ENCODE measurements at regions not wholly inside any gene's neighbourhood (a gene's known extent, or its start where the extent isn't known, plus 50 kb on each side); places are given as distances from the start of the nearest gene placed in this dataset.

- no peak overlapping the region for H3K4me3 ChIP-seq (ENCODE audit: low read length)
- no peak for TF ChIP-seq EZH2 (IDR thresholded peaks at IDR 0.05; ENCODE audit: low read length, unreplicated experiment)
- no peak for TF ChIP-seq CTCF (conservative IDR thresholded peaks at IDR 0.05; ENCODE audit: low read depth, low read length)
- TF ChIP-seq EZH2phosphoT487 (IDR thresholded peaks at IDR 0.05; ENCODE audit: borderline replicate concordance, low read length) = no peak
- no peaks in the 10 kb centered on the region for H3K9me3 ChIP-seq (ENCODE audit: low read length)
- no peak for DNase-seq
- no peaks in the 10 kb centered on the region for H4K20me1 ChIP-seq (ENCODE audit: low read length)
- BruUV-seq (replicated peaks) = no TSS peak
- H3K27ac ChIP-seq (ENCODE audit: low read length) = no peak overlapping the region
- ChIA-PET POLR2A (ENCODE audit: unreplicated experiment) (no interaction called here), CTCF (no interaction called here)
- H3K4me2 ChIP-seq (ENCODE audit: low read length) = no peak overlapping the region
- H3K9ac ChIP-seq (ENCODE audit: low read length) = no peak overlapping the region
- no peaks in the 10 kb centered on the region for H3F3A ChIP-seq (ENCODE audit: low read length, unreplicated experiment)
- no peaks in the 10 kb centered on the region for H3K9me2 ChIP-seq (replicated peaks; ENCODE audit: low read length)
- H2AFZ ChIP-seq (ENCODE audit: low read length) = no peak overlapping the region
- H3K27me3 ChIP-seq (ENCODE audit: low read length) = no peaks in the 10 kb centered on the region
- H3K79me2 ChIP-seq (ENCODE audit: low read length) = no peaks in the 10 kb centered on the region
- 0 out of 2 replicates have a peak, but pooled peaks cover 7% of the 10 kb centered on the region for H3K4me1 ChIP-seq (ENCODE audit: insufficient read depth, low read length)
- intact Hi-C loops (cut with micrococcal nuclease) = no loop called here
- ATAC-seq = no peak
- no peaks in the 10 kb centered on the region for H3K36me3 ChIP-seq (ENCODE audit: low read depth, low read length)
These were observed 106.3 kb downstream of the GC start for GRCh38 chr4:71677568-71677967.

- POLR2A ChIA-PET (ENCODE audit: unreplicated experiment) = no interaction called here
These were observed 114.6 kb downstream of the GC start for GRCh38 chr4:71669291-71669690.

GRCh38 chr4:71665358-71665757, 118.5 kb downstream of the GC start:
- H3F3A ChIP-seq (ENCODE audit: low read length, unreplicated experiment) = no peaks in the 10 kb centered on the region
- POLR2A ChIA-PET (ENCODE audit: unreplicated experiment) = no interaction called here
- no peaks in the 10 kb centered on the region for H3K27me3 ChIP-seq (ENCODE audit: low read length)
- H2AFZ ChIP-seq (ENCODE audit: low read length) = no peak overlapping the region
- H3K4me2 ChIP-seq (ENCODE audit: low read length) = no peak overlapping the region
- no peak overlapping the region for H3K4me3 ChIP-seq (ENCODE audit: low read length)
- H3K27ac ChIP-seq (ENCODE audit: low read length) = no peak overlapping the region
- DNase-seq (no peak), ATAC-seq (no peak)
- no peaks in the 10 kb centered on the region for H3K9me3 ChIP-seq (ENCODE audit: low read length)
- H3K36me3 ChIP-seq (ENCODE audit: low read depth, low read length) = no peaks in the 10 kb centered on the region
- CTCF ChIA-PET = no interaction called here
- intact Hi-C loops (cut with micrococcal nuclease) = no loop called here
- H3K9ac ChIP-seq (ENCODE audit: low read length) = no peak overlapping the region
- no peaks in the 10 kb centered on the region for H3K79me2 ChIP-seq (ENCODE audit: low read length)
- no peaks in the 10 kb centered on the region for H4K20me1 ChIP-seq (ENCODE audit: low read length)
- peaks cover 4% of the 10 kb centered on the region; the same call in 1 of the 2 replicates for H3K4me1 ChIP-seq (ENCODE audit: insufficient read depth, low read length)
- no TSS peak for BruUV-seq (replicated peaks)
- no peak for TF ChIP-seq CTCF (conservative IDR thresholded peaks at IDR 0.05; ENCODE audit: low read depth, low read length)
- no peak for TF ChIP-seq EZH2phosphoT487 (IDR thresholded peaks at IDR 0.05; ENCODE audit: borderline replicate concordance, low read length)
- TF ChIP-seq EZH2 (IDR thresholded peaks at IDR 0.05; ENCODE audit: low read length, unreplicated experiment) = no peak
- H3K9me2 ChIP-seq (replicated peaks; ENCODE audit: low read length) = no peaks in the 10 kb centered on the region

More at GRCh38 chr4:71669291-71669690, 114.6 kb downstream of the GC start:
- Histone ChIP-seq H3K4me1 (ENCODE audit: insufficient read depth, low read length) (no peaks in the 10 kb centered on the region), H3K27ac (ENCODE audit: low read length) (no peak overlapping the region), H3K79me2 (ENCODE audit: low read length) (no peaks in the 10 kb centered on the region), H2AFZ (ENCODE audit: low read length) (no peak overlapping the region), H3K36me3 (ENCODE audit: low read depth, low read length) (no peaks in the 10 kb centered on the region), H3K9ac (ENCODE audit: low read length) (no peak overlapping the region), H3K4me3 (ENCODE audit: low read length) (no peak overlapping the region), H3K27me3 (ENCODE audit: low read length) (no peaks in the 10 kb centered on the region), H3K4me2 (ENCODE audit: low read length) (no peak overlapping the region), H3K9me2 (replicated peaks; ENCODE audit: low read length) (no peaks in the 10 kb centered on the region), H3F3A (ENCODE audit: low read length, unreplicated experiment) (no peaks in the 10 kb centered on the region), H3K9me3 (ENCODE audit: low read length) (no peaks in the 10 kb centered on the region), H4K20me1 (ENCODE audit: low read length) (no peaks in the 10 kb centered on the region)
- intact Hi-C loops (cut with micrococcal nuclease) = no loop called here
- BruUV-seq (replicated peaks) = no TSS peak
- TF ChIP-seq EZH2 (IDR thresholded peaks at IDR 0.05; ENCODE audit: low read length, unreplicated experiment) (no peak), EZH2phosphoT487 (IDR thresholded peaks at IDR 0.05; ENCODE audit: borderline replicate concordance, low read length) (no peak), CTCF (conservative IDR thresholded peaks at IDR 0.05; ENCODE audit: low read depth, low read length) (no peak)
- no peak for DNase-seq
- no peak for ATAC-seq
- CTCF ChIA-PET = no interaction called here

Data from PC-3 (cell line).